DOHH2 (cell line): ENCODE measurements at regions not wholly inside any gene's neighbourhood (a gene's known extent, or its start where the extent isn't known, plus 50 kb on each side); places are given as distances from the start of the nearest gene placed in this dataset.

Source experiments
- H3F3A ChIP-seq: fragments of 200-600 bp; sonication (generic), shearing (Covaris generic); 2 replicates; pipeline ENCODE4 v1.6.0; 2016; ENCODE audit warnings: antibody characterized with exemption, mild to moderate bottlenecking; ENCODE audit not compliant: control insufficient read depth, insufficient read depth
- H3K27ac ChIP-seq: fragments of 200-600 bp; sonication (generic); 2 replicates; pipeline ENCODE4 v1.5.1; 2014; ENCODE audit warnings: low read depth, mild to moderate bottlenecking, low read length, moderate library complexity
- H3K27me3 ChIP-seq: fragments of 200-600 bp; sonication (generic); 2 replicates; pipeline ENCODE4 v1.6.1; 2014; ENCODE audit warnings: mild to moderate bottlenecking, low read length, mixed read lengths; ENCODE audit not compliant: control insufficient read depth
- H3K36me3 ChIP-seq: fragments of 200-600 bp; sonication (generic); 2 replicates; pipeline ENCODE4 v1.6.1; 2014; ENCODE audit warnings: mild to moderate bottlenecking, low read length, moderate library complexity, mixed read lengths; ENCODE audit not compliant: control insufficient read depth
- H3K4me1 ChIP-seq: fragments of 200-600 bp; sonication (generic); 2 replicates; pipeline ENCODE4 v1.6.1; 2014; ENCODE audit warnings: mild to moderate bottlenecking, low read length, mixed read lengths; ENCODE audit not compliant: control insufficient read depth
- H3K4me2 ChIP-seq: fragments of 200-600 bp; sonication (generic); 2 replicates; pipeline ENCODE4 v1.6.0; 2014; ENCODE audit warnings: mild to moderate bottlenecking, low read length, moderate library complexity
- H3K4me3 ChIP-seq: fragments of 200-600 bp; sonication (generic); 2 replicates; pipeline ENCODE4 v1.5.1; 2014; ENCODE audit warnings: mild to moderate bottlenecking, low read length, mixed read lengths
- H3K79me2 ChIP-seq: fragments of 200-600 bp; sonication (generic); 2 replicates; pipeline ENCODE4 v1.6.1; 2014; ENCODE audit warnings: mild to moderate bottlenecking, low read length, mixed read lengths; ENCODE audit not compliant: control insufficient read depth
- H3K9me2 ChIP-seq: fragments of 200-600 bp; sonication (generic); replicated peaks from 2 replicates; pipeline ENCODE4 v1.6.1; 2014; ENCODE audit warnings: mild to moderate bottlenecking, low read length, mixed read lengths; ENCODE audit not compliant: control insufficient read depth
- H3K9me3 ChIP-seq: fragments of 200-600 bp; sonication (generic); 2 replicates; pipeline ENCODE4 v1.6.1; 2014; ENCODE audit warnings: antibody characterized with exemption, low read length, mixed read lengths; ENCODE audit not compliant: control insufficient read depth, insufficient read depth
- H4K20me1 ChIP-seq: fragments of 200-600 bp; sonication (generic); 2 replicates; pipeline ENCODE4 v1.6.0; 2014; ENCODE audit warnings: low read depth, mild to moderate bottlenecking, antibody characterized with exemption, low read length, moderate library complexity; ENCODE audit not compliant: control insufficient read depth, insufficient read depth
- EZH2phosphoT487 ChIP-seq: fragments of 200-600 bp; sonication (generic); IDR thresholded peaks from 2 replicates; pipeline ENCODE4 v1.6.1; 2017; ENCODE audit warnings: borderline replicate concordance, mild to moderate bottlenecking, antibody characterized with exemption, low read length, moderate library complexity, mixed read lengths
- TF ChIP-seq, protein P1 (sequence below): fragments of 200-600 bp; sonication (generic); IDR thresholded peaks from one replicate; pipeline ENCODE4 v1.5.1; 2014; ENCODE audit warnings: antibody characterized with exemption, mild to moderate bottlenecking, low read depth, low read length; ENCODE audit not compliant: poor library complexity, severe bottlenecking

GRCh38 chr3:139281096-139281495, 62.7 kb upstream of the MRPS22 start:
- no peak overlapping the region for H3K4me3 ChIP-seq
- H4K20me1 ChIP-seq, result no peaks in the 10 kb centered on the region
- no peaks in the 10 kb centered on the region for H3K4me1 ChIP-seq
- no peaks in the 10 kb centered on the region for H3K9me2 ChIP-seq
- H3K27ac ChIP-seq, result no peak overlapping the region
- H3K9me3 ChIP-seq, result no peaks in the 10 kb centered on the region
- no peak overlapping the region for H3K4me2 ChIP-seq
- no peaks in the 10 kb centered on the region for H3K79me2 ChIP-seq
- H3F3A ChIP-seq, result no peaks in the 10 kb centered on the region
- TF ChIP-seq EZH2phosphoT487, result no peak
- TF ChIP-seq, protein P1, sequence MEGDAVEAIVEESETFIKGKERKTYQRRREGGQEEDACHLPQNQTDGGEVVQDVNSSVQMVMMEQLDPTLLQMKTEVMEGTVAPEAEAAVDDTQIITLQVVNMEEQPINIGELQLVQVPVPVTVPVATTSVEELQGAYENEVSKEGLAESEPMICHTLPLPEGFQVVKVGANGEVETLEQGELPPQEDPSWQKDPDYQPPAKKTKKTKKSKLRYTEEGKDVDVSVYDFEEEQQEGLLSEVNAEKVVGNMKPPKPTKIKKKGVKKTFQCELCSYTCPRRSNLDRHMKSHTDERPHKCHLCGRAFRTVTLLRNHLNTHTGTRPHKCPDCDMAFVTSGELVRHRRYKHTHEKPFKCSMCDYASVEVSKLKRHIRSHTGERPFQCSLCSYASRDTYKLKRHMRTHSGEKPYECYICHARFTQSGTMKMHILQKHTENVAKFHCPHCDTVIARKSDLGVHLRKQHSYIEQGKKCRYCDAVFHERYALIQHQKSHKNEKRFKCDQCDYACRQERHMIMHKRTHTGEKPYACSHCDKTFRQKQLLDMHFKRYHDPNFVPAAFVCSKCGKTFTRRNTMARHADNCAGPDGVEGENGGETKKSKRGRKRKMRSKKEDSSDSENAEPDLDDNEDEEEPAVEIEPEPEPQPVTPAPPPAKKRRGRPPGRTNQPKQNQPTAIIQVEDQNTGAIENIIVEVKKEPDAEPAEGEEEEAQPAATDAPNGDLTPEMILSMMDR, result no peak
- no peaks in the 10 kb centered on the region for H3K36me3 ChIP-seq
- H3K27me3 ChIP-seq, result 0 out of 2 replicates have a peak, but pooled peaks cover 3% of the 10 kb centered on the region

GRCh38 chr3:139281522-139282196, 62.2 kb upstream of the MRPS22 start:
- no peaks in the 10 kb centered on the region for H3K9me3 ChIP-seq
- H3K27ac ChIP-seq, result no peak overlapping the region
- H3K4me1 ChIP-seq, result no peaks in the 10 kb centered on the region
- no peak overlapping the region for H3K4me2 ChIP-seq
- TF ChIP-seq EZH2phosphoT487, result no peak
- TF ChIP-seq, protein P1, result no peak
- no peaks in the 10 kb centered on the region for H3K79me2 ChIP-seq
- H4K20me1 ChIP-seq, result no peaks in the 10 kb centered on the region
- H3K36me3 ChIP-seq, result no peaks in the 10 kb centered on the region
- no peaks in the 10 kb centered on the region for H3F3A ChIP-seq
- no peak overlapping the region for H3K4me3 ChIP-seq
- 0 out of 2 replicates have a peak, but pooled peaks cover 2% of the 10 kb centered on the region for H3K27me3 ChIP-seq
- H3K9me2 ChIP-seq, result no peaks in the 10 kb centered on the region

DNA sequence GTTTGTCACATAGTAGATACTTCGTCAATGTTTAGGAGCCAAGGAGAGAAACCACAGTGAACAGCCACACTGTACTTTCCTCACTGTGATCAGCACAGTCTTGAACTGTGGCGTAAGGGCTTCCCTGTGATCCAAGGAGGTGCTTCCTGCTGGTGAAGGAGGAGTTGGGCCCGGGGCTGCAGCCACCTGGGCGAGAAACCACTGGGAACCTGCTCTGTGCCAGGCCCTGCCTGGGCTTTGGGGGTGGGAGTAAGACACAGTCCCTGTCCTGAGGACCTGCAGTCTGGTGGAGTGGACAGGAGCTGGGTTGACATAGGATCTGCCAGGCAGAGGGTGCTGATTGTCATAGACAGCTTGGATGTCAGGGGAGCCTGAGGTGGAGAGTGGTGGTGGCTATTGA, 60.5 kb upstream of the MRPS22 start:
- no peaks in the 10 kb centered on the region for H3F3A ChIP-seq
- TF ChIP-seq, protein P1, result no peak
- TF ChIP-seq EZH2phosphoT487, result no peak

More for the DNA sequence above, 60.5 kb upstream of the MRPS22 start:
- no peaks in the 10 kb centered on the region for H3K4me1 ChIP-seq
- H3K4me3 ChIP-seq, result no peak overlapping the region
- H3K79me2 ChIP-seq, result no peaks in the 10 kb centered on the region
- no peaks in the 10 kb centered on the region for H4K20me1 ChIP-seq
- H3K27ac ChIP-seq, result no peak overlapping the region
- no peaks in the 10 kb centered on the region for H3K9me3 ChIP-seq
- no peaks in the 10 kb centered on the region for H3K9me2 ChIP-seq
- no peaks in the 10 kb centered on the region for H3K36me3 ChIP-seq
- no peak overlapping the region for H3K4me2 ChIP-seq
- H3K27me3 ChIP-seq, result no peaks in the 10 kb centered on the region
